ENCODE measurements at regions not wholly inside any gene's neighbourhood (a gene's known extent, or its start where the extent isn't known, plus 50 kb on each side); places are given as distances from the start of the nearest gene placed in this dataset.
"Not testable (repeated sequence)": the region's sequence is repeated elsewhere in the genome, so short reads cannot be mapped to it uniquely, and the experiment has no call there.

DNA sequence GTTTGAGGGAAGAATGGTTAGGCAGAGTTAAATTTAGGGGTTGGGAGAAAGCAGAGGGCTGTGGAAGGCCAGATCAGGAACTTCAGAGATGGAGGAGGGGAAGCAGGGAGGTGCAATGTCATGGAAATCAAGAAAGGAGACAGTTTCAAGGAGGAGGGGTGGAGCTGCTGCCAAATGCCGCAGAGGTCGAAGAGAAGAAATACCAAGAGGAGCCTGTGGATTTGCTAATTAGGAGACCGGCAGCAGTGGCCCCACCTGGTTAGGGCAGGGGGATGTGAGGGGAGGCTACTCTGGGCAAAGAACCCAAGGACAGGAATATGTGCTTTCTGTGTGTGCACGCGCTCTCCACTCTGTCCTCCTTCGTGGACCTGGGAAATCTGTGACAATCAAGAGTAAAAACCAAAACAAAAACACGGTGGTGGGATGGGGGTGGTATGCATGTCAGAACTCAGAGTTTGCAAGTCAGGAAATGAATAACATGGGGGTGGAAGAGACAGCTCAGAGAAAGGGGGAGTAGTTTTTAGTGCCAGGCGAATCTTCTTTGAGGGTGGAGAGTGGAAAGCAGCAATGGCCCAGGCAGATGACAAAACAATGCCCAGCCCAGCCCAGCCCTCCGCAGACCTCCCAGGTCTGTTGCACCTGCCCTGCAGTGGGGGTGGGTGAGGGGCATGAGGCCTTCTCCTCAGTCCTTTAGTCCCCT is 102.9 kb upstream of the PAX2 start:
- DNase-seq: no peak

DNA sequence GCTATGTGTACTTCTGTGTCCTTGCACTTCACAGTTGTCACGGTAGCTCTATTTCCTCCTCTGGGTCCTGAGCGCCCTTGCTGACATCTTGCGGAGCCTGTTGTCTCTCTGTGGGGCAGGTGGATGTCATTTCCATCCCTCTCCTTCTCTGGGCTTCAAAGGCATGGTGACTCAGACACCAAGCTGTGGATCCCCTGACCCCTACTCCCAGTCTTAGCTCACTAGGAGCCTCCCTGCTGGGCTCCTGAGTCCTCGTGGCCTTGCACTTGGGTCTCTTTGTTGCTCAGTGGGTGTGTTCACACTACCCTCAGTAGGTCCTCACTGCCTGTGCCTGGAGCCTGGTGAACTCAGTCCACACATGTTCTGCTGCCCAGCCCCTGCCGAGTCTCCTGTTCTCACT is 100.3 kb upstream of the PAX2 start:
- DNase-seq: no peak

GRCh38 chr10:100645613-100646392 is 99.6 kb upstream of the PAX2 start:
- DNase-seq: no peak

- DNase-seq: no peak
Measured at GRCh38 chr10:100647928-100648327, 97.5 kb upstream of the PAX2 start.

- DNase-seq: no peak
Measured at GRCh38 chr10:100650693-100651092, 94.7 kb upstream of the PAX2 start.

- DNase-seq: not testable (repeated sequence)
Measured at GRCh38 chr10:100651099-100651498, 94.3 kb upstream of the PAX2 start.

DNA sequence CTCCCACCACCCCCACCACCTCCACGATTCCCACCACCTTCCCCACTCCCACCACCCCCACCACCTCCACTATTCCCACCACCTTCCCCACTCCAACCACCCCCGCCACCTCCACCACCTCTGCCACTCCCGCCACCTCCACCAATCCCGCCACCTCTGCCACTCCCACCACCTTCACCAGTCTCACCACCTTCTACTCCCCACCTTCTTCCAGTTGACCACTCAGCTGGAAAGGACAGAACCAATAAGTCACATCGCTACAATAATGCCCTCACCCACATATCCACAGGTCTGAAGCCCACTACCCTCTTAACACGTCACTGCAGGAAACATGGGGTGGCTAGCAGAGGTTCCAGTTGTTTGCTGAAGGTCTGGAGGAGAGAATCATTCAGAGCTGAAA is 93.5 kb upstream of the PAX2 start:
- no peak for DNase-seq

GRCh38 chr10:100652406-100653135 is 92.8 kb upstream of the PAX2 start:
- no peak for DNase-seq

GRCh38 chr10:100653238-100653956 is 92.0 kb upstream of the PAX2 start:
- DNase-seq: no peak

DNA sequence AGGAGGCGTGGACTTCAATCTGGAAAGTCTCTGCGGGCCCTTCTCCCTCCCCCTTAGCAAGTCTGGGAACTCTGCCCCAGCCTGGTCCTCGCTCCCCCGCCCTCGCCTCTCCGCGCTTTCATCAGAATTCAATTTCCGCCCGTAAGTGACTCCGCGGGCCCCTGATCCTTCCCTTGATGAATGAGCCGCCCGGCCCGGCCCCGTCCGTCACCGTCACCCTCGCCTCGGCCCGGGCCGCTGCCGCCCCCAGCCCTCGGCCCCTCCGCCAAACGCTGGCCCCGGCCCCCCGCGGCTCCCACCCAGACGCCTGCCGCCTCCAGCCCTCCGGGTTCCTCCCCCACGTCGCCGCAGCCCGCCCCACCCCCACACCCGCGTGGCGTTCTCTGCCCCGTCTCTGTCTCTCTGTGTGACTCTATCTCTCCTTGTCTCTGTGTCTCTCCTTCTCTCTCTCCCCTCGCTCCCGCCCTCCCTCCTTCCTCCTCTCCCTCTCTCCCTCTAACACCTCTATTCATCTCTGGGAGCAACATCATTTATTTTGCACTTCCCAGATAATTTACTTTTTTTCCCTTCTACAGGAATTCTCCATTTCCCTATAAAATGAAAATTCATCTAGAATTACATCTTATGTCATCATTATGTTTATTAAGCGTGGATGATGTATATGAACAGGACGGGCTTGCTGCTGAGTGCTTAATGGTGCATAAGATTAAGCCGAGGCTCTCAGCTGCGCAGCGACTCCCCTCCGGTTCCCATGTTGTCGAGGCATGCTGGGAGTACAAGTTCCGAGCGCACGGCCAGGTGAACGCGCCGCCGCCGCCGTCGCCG is 91.2 kb upstream of the PAX2 start:
- no peak for DNase-seq

DNA sequence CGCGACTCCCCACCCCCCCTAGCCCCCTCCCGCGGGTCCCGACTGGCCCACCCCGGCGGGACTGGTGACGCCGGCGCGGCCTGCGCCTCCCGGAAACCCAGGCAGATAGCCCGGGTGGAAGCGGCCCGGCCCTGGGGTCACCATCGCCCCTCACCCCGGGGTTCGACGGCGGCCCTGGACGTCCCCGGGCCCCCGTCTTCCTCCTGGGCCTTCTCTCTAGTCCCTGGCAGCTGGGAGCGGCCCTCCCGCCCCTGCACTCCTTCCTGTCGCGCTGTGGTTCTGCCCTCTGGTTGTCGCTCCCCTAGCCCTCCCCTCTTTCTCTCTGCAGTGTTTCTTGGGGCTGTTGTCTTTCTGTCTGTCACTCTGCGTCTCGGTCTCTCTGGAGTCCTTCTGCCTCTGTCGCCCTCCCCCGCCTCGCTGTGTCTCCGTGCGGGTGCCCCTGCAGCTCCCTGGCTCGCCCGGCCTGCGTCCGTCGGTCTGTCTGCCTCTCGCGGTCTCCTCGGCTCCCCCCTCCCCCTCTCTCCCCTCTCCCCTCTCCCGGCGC is 90.5 kb upstream of the PAX2 start:
- DNase-seq: no peak

- DNase-seq: no peak
Measured at GRCh38 chr10:100655326-100655759, 90.0 kb upstream of the PAX2 start.

- DNase-seq: no peak
Measured at GRCh38 chr10:100655760-100656421, 89.5 kb upstream of the PAX2 start.

GRCh38 chr10:100656454-100656853 is 88.9 kb upstream of the PAX2 start:
- DNase-seq: no peak

- no peak for DNase-seq
Measured at GRCh38 chr10:100658269-100658668, 87.1 kb upstream of the PAX2 start.

DNA sequence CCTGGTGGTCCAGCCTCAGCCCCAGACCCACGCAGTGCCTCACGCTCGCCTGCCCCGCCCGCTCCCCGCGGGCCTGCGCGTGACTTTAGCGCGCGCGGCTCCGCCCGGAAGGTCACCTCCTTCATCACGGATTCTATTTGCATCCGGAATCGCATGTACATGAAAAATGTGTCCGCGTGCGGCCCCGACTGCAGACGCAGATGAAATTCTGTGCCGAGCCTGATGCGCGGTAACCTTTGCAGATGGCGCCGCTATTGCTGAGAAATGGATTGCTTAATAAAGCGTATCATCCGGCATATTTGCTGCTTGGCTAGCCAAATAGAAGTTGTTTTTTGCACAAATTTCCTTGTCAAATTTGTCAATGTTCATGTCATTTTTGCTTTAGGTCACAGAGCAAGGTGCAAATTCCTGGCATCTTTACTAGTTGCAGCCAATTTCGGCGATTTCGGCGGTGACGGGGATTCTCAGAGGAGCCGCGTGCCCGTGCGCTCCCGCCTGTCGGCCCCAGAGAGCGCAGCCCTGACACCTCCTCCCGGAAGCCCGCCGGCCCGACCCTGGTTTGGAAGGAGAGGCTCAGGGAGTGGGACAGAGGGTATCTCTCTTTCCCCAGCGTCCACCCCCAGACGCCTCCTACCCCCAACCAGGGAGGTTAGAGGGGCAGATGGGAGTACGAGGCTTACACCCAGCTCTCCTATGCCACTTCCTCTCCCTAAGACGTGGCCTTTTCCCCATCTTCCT is 85.9 kb upstream of the PAX2 start:
- DNase-seq: no peak

DNA sequence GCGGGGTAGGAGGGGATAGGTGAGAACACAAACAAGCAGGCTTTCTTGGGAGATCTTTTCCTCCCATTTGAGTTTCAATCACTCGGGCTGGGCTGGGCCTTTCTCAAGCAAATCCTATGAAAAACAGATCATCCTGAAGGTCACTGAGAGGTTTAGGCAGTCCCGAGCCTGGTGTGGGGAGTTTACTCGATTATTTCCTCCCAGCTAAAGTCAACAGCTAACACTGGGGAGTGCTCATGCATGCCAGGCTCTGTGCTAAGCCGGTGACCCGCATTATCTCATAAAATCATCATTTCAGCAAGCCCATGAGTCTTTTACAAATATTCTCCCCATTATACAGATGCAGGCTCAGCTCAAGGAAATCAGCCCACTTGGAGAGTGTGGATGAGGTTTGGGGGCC is 85.0 kb upstream of the PAX2 start:
- DNase-seq: no peak

DNA sequence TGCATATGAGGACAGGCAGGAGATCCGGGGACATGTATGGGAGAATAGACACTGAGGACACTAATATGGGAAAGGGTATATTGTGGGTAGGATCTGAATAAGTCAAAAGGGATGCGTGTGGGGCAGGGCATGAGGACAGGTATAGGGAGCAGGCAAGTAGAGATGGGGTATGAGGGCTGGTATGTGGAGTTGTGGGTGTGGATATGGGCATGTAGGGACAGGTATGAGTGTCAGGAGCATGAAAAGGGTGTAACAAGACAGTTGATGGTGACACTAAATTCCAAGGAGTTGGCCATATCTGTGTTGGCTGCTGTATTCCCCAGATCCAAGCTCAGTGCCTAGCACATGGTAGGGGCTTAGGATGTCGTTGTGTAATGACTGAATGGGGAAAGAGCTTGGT is 84.4 kb upstream of the PAX2 start:
- DNase-seq: no peak

DNA sequence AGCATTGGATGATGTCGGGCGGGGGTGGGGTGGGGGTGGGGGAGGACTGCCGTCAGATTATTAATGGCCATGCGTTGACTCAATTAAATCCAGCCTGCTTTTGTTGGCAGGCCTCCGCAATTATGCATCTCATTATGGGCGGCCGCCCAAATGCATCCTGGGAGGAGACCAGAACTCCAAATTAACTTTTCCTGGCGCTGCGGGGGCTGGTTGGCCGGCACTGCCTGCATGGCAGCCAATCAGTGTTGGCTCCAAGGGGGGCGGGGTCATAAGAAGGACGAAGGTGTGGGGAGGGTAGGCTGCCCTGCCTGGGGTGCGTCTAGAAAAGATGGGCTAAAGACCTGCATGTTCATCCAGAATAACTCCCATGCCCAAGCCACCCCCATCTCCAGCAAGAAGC is 83.9 kb upstream of the PAX2 start:
- DNase-seq: no peak

DNA sequence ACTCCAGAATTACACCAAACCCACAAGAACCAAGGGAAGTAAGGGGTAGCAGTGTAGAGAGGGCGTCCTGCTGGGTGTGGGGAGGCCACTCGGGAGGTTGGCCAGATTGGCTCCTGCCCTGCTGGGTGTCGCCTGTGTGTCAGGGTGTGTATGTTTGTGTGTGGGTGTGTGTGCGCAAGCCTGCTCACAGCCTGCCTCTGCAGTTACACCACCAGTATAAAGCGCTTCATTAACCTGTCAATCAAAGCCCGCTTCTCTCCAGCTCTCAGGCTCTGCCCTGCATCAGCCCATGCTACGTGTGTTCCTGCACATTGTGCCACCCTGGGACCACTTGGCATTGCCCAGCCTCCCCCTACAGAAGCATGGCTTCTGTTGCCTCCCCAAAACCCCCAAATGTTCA is 83.3 kb upstream of the PAX2 start:
- DNase-seq: no peak
